ENCODE measurements at regions not wholly inside any gene's neighbourhood (a gene's known extent, or its start where the extent isn't known, plus 50 kb on each side); places are given as distances from the start of the nearest gene placed in this dataset.

- Histone ChIP-seq H3K27me3 (ENCODE audit: control insufficient read depth, insufficient read depth, low read length) (no peaks in the 10 kb centered on the region), H3K4me3 (ENCODE audit: low read depth, low read length) (no peak overlapping the region), H3K36me3 (ENCODE audit: control insufficient read depth, insufficient read depth, low read length) (no peaks in the 10 kb centered on the region), H3K27ac (ENCODE audit: low read depth, low read length) (no peak overlapping the region), H3K9ac (ENCODE audit: low read depth, low read length) (no peak overlapping the region), H3K4me1 (ENCODE audit: control insufficient read depth, insufficient read depth, low read length) (no peaks in the 10 kb centered on the region), H3K9me3 (ENCODE audit: control insufficient read depth, insufficient read depth, low read length) (no peaks in the 10 kb centered on the region)
These were observed 97.1 kb downstream of the JCAD start for GRCh38 chr10:29962166-29962850.

GRCh38 chr10:29961351-29961750, 98.0 kb downstream of the JCAD start:
- Histone ChIP-seq H3K9ac (ENCODE audit: low read depth, low read length) (no peak overlapping the region), H3K4me3 (ENCODE audit: low read depth, low read length) (no peak overlapping the region), H3K27me3 (ENCODE audit: control insufficient read depth, insufficient read depth, low read length) (no peaks in the 10 kb centered on the region), H3K36me3 (ENCODE audit: control insufficient read depth, insufficient read depth, low read length) (no peaks in the 10 kb centered on the region), H3K4me1 (ENCODE audit: control insufficient read depth, insufficient read depth, low read length) (no peaks in the 10 kb centered on the region), H3K9me3 (ENCODE audit: control insufficient read depth, insufficient read depth, low read length) (no peaks in the 10 kb centered on the region), H3K27ac (ENCODE audit: low read depth, low read length) (no peak overlapping the region)

DNA sequence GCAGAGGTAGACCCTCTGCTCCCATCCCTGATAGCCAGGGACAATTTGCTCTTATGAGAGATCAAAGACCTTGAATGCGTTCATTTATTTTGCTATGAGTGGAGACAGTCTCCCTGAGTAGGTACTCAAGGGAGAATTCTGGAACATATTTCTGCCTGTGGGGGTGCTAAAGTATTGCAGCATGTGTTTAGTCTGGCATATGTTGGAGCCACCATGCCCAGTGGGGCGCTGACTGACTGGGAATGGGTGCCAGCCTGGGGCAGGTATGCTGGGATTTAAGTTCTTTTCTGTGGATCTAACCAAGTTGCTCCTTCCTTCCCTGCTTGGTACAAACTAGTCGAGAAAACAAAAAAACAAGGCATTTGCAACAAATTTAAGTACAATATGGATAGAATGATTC, 99.1 kb downstream of the JCAD start:
- Histone ChIP-seq H3K36me3 (ENCODE audit: control insufficient read depth, insufficient read depth, low read length) (no peaks in the 10 kb centered on the region), H3K4me1 (ENCODE audit: control insufficient read depth, insufficient read depth, low read length) (no peaks in the 10 kb centered on the region), H3K4me3 (ENCODE audit: low read depth, low read length) (no peak overlapping the region), H3K9ac (ENCODE audit: low read depth, low read length) (no peak overlapping the region), H3K27ac (ENCODE audit: low read depth, low read length) (no peak overlapping the region), H3K27me3 (ENCODE audit: control insufficient read depth, insufficient read depth, low read length) (no peaks in the 10 kb centered on the region), H3K9me3 (ENCODE audit: control insufficient read depth, insufficient read depth, low read length) (no peaks in the 10 kb centered on the region)

GRCh38 chr10:29959586-29959985, 99.8 kb downstream of the JCAD start:
- H3K27me3 ChIP-seq (ENCODE audit: control insufficient read depth, insufficient read depth, low read length) = no peaks in the 10 kb centered on the region
- no peaks in the 10 kb centered on the region for H3K36me3 ChIP-seq (ENCODE audit: control insufficient read depth, insufficient read depth, low read length)
- H3K4me3 ChIP-seq (ENCODE audit: low read depth, low read length) = no peak overlapping the region
- H3K4me1 ChIP-seq (ENCODE audit: control insufficient read depth, insufficient read depth, low read length) = no peaks in the 10 kb centered on the region
- no peak overlapping the region for H3K27ac ChIP-seq (ENCODE audit: low read depth, low read length)
- no peaks in the 10 kb centered on the region for H3K9me3 ChIP-seq (ENCODE audit: control insufficient read depth, insufficient read depth, low read length)
- H3K9ac ChIP-seq (ENCODE audit: low read depth, low read length) = no peak overlapping the region

DNA sequence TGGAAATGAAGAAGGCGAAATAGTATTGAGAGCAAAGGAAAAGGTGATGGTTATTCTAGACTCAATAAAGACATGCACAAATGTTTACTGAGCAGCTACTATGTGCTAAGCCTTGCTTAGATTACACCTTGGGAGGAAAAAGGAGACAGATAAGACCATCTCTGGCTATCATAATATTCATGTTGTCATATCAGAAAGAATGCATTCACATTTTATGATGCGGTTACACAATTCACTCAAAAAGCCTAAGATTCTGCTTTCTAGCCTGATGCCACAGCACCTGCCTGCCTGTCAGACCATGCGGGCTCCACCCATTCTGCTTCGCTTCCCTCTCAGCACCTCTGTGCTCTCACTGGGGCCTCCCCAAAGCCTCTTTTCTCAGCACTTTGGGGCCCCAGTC, 100.9 kb downstream of the JCAD start:
- Histone ChIP-seq H3K36me3 (ENCODE audit: control insufficient read depth, insufficient read depth, low read length) (no peaks in the 10 kb centered on the region), H3K4me1 (ENCODE audit: control insufficient read depth, insufficient read depth, low read length) (no peaks in the 10 kb centered on the region), H3K27me3 (ENCODE audit: control insufficient read depth, insufficient read depth, low read length) (no peaks in the 10 kb centered on the region), H3K27ac (ENCODE audit: low read depth, low read length) (no peak overlapping the region), H3K9ac (ENCODE audit: low read depth, low read length) (no peak overlapping the region), H3K4me3 (ENCODE audit: low read depth, low read length) (no peak overlapping the region), H3K9me3 (ENCODE audit: control insufficient read depth, insufficient read depth, low read length) (no peaks in the 10 kb centered on the region)

DNA sequence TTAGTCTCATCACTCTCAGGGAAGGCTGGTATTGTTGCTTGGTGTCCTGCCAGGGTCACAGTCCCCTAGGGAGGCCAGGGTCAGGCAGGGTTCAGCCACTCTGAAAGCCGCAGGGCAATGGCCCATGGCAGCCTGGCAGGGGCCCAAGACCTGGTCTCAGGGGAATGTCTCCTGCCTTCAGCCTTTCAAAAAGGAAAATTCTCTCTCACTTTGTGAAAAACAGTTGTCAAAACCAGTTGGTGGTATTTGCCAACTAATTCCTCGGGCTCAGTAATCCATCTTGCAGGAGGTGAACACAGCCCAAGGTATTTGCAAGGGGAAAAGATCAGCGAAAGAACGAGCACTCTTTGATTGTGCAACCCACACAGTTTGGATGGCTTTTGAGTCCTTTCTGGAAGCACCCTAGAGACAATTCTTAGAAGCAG, 101.5 kb downstream of the JCAD start:
- Histone ChIP-seq H3K9me3 (ENCODE audit: control insufficient read depth, insufficient read depth, low read length) (no peaks in the 10 kb centered on the region), H3K27ac (ENCODE audit: low read depth, low read length) (no peak overlapping the region), H3K36me3 (ENCODE audit: control insufficient read depth, insufficient read depth, low read length) (no peaks in the 10 kb centered on the region), H3K9ac (ENCODE audit: low read depth, low read length) (no peak overlapping the region), H3K27me3 (ENCODE audit: control insufficient read depth, insufficient read depth, low read length) (no peaks in the 10 kb centered on the region), H3K4me1 (ENCODE audit: control insufficient read depth, insufficient read depth, low read length) (no peaks in the 10 kb centered on the region), H3K4me3 (ENCODE audit: low read depth, low read length) (no peak overlapping the region)

DNA sequence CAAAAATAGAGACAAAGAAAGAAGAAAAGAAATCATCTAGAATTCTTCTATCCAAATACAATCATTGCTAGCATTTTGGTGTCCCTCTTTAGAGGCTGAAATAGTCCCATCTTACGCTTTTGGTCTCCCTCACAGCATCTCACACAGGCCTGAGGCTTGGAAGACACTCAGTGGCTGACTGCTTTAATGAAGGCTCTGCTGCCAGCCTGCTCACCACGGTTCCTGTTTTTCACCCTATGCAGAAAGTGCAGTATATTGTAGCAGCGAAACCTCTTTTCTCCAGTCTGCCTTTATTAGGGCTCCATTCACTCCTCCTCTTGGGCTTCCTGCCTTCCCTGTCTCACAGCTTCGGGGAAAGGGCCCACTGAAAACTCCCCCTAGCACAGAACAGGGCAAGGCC, 102.2 kb downstream of the JCAD start:
- no peaks in the 10 kb centered on the region for H3K4me1 ChIP-seq (ENCODE audit: control insufficient read depth, insufficient read depth, low read length)

GRCh38 chr10:29956335-29956924, 103.0 kb downstream of the JCAD start:
- Histone ChIP-seq H3K36me3 (ENCODE audit: control insufficient read depth, insufficient read depth, low read length) (no peaks in the 10 kb centered on the region), H3K27ac (ENCODE audit: low read depth, low read length) (no peak overlapping the region), H3K27me3 (ENCODE audit: control insufficient read depth, insufficient read depth, low read length) (no peaks in the 10 kb centered on the region), H3K9ac (ENCODE audit: low read depth, low read length) (no peak overlapping the region), H3K9me3 (ENCODE audit: control insufficient read depth, insufficient read depth, low read length) (no peaks in the 10 kb centered on the region), H3K4me3 (ENCODE audit: low read depth, low read length) (no peak overlapping the region), H3K4me1 (ENCODE audit: control insufficient read depth, insufficient read depth, low read length) (no peaks in the 10 kb centered on the region)

More for the DNA sequence above, 102.2 kb downstream of the JCAD start:
- Histone ChIP-seq H3K9ac (ENCODE audit: low read depth, low read length) (no peak overlapping the region), H3K27me3 (ENCODE audit: control insufficient read depth, insufficient read depth, low read length) (no peaks in the 10 kb centered on the region), H3K4me3 (ENCODE audit: low read depth, low read length) (no peak overlapping the region), H3K9me3 (ENCODE audit: control insufficient read depth, insufficient read depth, low read length) (no peaks in the 10 kb centered on the region), H3K27ac (ENCODE audit: low read depth, low read length) (no peak overlapping the region), H3K36me3 (ENCODE audit: control insufficient read depth, insufficient read depth, low read length) (no peaks in the 10 kb centered on the region)

DNA sequence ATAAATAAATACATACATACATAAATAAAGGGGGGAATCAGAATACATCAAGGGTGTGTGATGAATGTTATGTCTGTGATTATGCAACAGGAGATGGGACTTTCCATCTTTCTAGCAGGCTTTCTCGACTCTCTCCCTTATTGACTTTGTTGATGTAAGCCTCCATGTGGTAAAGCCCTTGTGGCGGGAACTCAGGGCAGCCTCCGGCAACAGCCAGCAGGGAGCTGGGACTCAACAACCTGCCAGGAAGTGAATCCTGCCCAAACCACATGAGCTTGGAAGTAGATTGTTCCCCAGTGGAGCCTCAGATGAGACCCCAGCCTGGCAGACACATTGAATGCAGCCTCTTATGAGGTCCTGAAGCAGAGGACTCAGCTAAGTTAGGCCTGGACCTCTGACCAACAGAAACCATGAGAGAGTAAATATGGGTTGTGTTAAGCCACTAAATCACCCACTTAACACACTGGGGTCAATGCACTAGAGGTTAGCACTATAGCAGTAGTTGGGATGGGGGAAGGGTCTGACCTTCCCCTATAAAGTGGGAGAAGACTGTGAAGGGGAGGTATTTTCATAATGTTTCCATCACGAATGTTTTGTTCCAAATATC, 104.0 kb downstream of the JCAD start:
- no peaks in the 10 kb centered on the region for H3K4me1 ChIP-seq (ENCODE audit: control insufficient read depth, insufficient read depth, low read length)
- no peak overlapping the region for H3K4me3 ChIP-seq (ENCODE audit: low read depth, low read length)
- H3K9ac ChIP-seq (ENCODE audit: low read depth, low read length) = no peak overlapping the region
- no peaks in the 10 kb centered on the region for H3K27me3 ChIP-seq (ENCODE audit: control insufficient read depth, insufficient read depth, low read length)
- no peaks in the 10 kb centered on the region for H3K9me3 ChIP-seq (ENCODE audit: control insufficient read depth, insufficient read depth, low read length)
- H3K27ac ChIP-seq (ENCODE audit: low read depth, low read length) = no peak overlapping the region
- H3K36me3 ChIP-seq (ENCODE audit: control insufficient read depth, insufficient read depth, low read length) = no peaks in the 10 kb centered on the region

DNA sequence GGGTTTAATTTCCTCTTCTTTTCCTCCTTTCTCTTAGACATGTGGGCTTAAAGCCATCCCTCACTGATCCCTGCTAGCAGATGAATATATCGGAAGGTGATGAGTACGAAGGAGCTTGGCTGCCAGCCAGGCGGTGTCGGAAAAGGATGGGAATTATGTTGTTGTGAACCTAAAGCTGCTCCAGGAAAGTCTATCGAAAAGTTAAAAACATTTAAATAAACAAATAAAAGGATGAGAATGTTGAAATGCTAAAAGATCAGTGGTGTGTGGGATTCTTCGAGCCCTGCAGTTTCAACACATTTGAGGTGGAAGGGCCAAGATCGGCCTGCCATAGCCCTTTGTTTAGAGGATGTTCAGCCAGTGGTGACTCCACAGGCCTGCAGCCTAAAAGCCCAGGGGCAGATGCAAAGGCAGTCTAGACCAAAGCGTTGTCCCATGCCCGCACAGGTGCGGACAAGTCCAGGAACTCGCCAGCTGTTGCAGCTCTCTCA, 107.9 kb downstream of the JCAD start:
- no peak overlapping the region for H3K4me3 ChIP-seq (ENCODE audit: low read depth, low read length)
- H3K27ac ChIP-seq (ENCODE audit: low read depth, low read length) = no peak overlapping the region
- H3K27me3 ChIP-seq (ENCODE audit: control insufficient read depth, insufficient read depth, low read length) = no peaks in the 10 kb centered on the region
- H3K9me3 ChIP-seq (ENCODE audit: control insufficient read depth, insufficient read depth, low read length) = no peaks in the 10 kb centered on the region
- H3K4me1 ChIP-seq (ENCODE audit: control insufficient read depth, insufficient read depth, low read length) = no peaks in the 10 kb centered on the region
- H3K9ac ChIP-seq (ENCODE audit: low read depth, low read length) = no peak overlapping the region
- H3K36me3 ChIP-seq (ENCODE audit: control insufficient read depth, insufficient read depth, low read length) = no peaks in the 10 kb centered on the region

DNA sequence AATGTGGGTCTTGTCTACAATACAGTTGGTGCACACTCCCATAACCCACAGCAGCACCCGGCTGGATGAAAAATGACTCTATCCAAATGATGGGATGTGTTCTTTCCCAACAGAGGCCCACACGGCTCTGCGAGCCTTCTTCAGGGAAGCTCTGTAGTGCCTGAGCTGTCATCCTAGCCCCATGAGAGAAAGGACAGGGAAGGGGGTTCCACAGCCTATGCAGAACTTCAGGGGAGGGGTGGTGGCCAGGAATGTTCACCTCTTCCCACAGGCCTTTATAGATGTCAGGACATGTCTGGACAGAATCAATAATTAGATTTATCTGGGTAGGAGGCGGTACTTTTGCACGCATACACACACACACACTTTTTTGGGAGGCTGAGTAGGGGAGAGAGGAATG, 109.0 kb downstream of the JCAD start:
- no peak overlapping the region for H3K27ac ChIP-seq (ENCODE audit: low read depth, low read length)
- H3K27me3 ChIP-seq (ENCODE audit: control insufficient read depth, insufficient read depth, low read length) = no peaks in the 10 kb centered on the region
- H3K9me3 ChIP-seq (ENCODE audit: control insufficient read depth, insufficient read depth, low read length) = no peaks in the 10 kb centered on the region
- H3K9ac ChIP-seq (ENCODE audit: low read depth, low read length) = no peak overlapping the region
- no peaks in the 10 kb centered on the region for H3K36me3 ChIP-seq (ENCODE audit: control insufficient read depth, insufficient read depth, low read length)
- no peak overlapping the region for H3K4me3 ChIP-seq (ENCODE audit: low read depth, low read length)
- no peaks in the 10 kb centered on the region for H3K4me1 ChIP-seq (ENCODE audit: control insufficient read depth, insufficient read depth, low read length)
